Erythroblast (primary cell): ENCODE measurements at regions not wholly inside any gene's neighbourhood (a gene's known extent, or its start where the extent isn't known, plus 50 kb on each side); places are given as distances from the start of the nearest gene placed in this dataset.

Experiments
- GATA1 ChIP-seq: IDR thresholded peaks from 2 replicates; pipeline ENCODE4 v1.6.1; 2011; ENCODE audit warnings: low read depth, mild to moderate bottlenecking, control low read depth, low read length, moderate library complexity
- POLR2A ChIP-seq: IDR thresholded peaks from 2 replicates; pipeline ENCODE4 v1.6.1; 2011; ENCODE audit warnings: mild to moderate bottlenecking, low read length

GRCh38 chr14:87387806-87388205 lies 605.2 kb downstream of the GALC start:
- no peak for TF ChIP-seq POLR2A
- no peak for TF ChIP-seq GATA1
